ENCODE measurements at regions not wholly inside any gene's neighbourhood (a gene's known extent, or its start where the extent isn't known, plus 50 kb on each side); places are given as distances from the start of the nearest gene placed in this dataset.

GRCh38 chr11:130761560-130762220 lies 154.6 kb downstream of the SNX19 start:
- no peak for DNase-seq (ENCODE audit: low read depth in 2 of 2)
- no peak overlapping the region for H3K4me3 ChIP-seq (replicated peaks in 1 of 2; ENCODE audit: low read depth in 2 of 2, low read length in 2 of 2)
- TF ChIP-seq, protein P1, sequence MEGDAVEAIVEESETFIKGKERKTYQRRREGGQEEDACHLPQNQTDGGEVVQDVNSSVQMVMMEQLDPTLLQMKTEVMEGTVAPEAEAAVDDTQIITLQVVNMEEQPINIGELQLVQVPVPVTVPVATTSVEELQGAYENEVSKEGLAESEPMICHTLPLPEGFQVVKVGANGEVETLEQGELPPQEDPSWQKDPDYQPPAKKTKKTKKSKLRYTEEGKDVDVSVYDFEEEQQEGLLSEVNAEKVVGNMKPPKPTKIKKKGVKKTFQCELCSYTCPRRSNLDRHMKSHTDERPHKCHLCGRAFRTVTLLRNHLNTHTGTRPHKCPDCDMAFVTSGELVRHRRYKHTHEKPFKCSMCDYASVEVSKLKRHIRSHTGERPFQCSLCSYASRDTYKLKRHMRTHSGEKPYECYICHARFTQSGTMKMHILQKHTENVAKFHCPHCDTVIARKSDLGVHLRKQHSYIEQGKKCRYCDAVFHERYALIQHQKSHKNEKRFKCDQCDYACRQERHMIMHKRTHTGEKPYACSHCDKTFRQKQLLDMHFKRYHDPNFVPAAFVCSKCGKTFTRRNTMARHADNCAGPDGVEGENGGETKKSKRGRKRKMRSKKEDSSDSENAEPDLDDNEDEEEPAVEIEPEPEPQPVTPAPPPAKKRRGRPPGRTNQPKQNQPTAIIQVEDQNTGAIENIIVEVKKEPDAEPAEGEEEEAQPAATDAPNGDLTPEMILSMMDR (IDR thresholded peaks at IDR 0.05; ENCODE audit: low read depth, low read length): no peak

DNA sequence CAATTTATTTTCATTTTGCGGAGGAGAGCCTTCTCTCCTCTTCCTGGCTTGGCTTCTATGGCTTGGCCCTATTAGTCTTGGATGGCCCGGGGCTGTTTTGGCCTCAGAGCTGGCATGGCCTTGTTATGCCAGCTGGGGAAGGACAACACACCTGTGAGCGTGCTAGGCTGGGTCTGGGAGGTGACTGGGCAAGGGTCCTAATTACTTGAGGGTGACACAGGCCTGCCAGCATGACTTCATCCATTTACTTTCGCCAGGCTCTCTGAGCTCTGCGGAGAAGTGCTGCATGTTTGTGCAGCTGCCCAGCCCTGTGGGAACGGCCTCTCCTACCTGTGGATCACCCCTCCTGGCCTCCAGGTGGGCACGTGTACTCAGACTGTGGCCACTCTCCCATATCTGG lies 153.6 kb downstream of the SNX19 start:
- TF ChIP-seq, protein P1 (IDR thresholded peaks at IDR 0.05; ENCODE audit: low read depth, low read length): no peak
- DNase-seq (ENCODE audit: low read depth in 2 of 2): no peak
- H3K4me3 ChIP-seq (replicated peaks in 1 of 2; ENCODE audit: low read depth in 2 of 2, low read length in 2 of 2): no peak overlapping the region

DNA sequence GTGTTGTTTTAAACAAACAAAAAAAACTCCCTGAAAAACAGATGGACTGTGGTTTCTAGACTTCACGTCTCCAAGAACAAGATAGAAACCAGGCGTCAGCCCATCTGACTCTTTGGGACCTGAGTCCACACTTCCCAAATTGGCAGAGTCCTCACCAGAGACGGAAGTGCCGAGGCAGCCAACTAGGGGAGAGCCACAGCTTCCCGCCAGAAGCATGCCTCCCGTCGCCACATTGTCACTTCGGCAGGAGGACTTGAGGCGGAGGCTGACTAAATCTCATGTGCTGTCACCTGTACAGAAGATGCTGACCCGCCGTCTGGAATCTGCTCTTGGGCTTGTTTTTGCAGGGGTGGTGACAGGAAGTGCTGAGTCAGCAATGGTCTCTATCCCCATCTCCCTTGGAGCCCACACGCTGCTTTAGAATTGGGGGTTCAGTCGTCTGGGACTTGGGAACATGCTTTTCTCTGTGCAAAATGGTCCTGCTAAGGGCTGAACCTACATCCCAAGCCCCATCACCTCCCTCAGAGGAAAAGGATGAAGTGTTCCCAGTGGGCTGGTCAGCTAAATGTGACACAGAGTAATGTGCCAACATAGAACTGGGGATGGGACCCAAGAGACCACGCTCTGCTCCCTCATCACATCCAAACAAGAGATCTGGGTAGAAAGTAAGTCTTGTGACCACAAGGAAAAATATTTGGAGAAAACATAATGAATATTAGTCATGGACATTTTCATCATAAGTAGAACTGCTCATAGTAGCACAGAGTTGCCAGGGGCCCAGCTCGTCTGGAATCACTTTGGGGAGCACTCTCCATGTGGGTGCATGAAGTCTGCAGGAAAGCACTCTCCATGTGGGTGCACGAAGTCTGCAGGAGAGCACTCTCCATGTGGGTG lies 152.9 kb downstream of the SNX19 start:
- TF ChIP-seq, protein P1 (IDR thresholded peaks at IDR 0.05; ENCODE audit: low read depth, low read length): no peak
- H3K4me3 ChIP-seq (replicated peaks in 1 of 2; ENCODE audit: low read depth in 2 of 2, low read length in 2 of 2): no peak overlapping the region
- peak in 1 of 2 donors; percentile 66 for DNase-seq (ENCODE audit: low read depth in 2 of 2)

- TF ChIP-seq, protein P1 (IDR thresholded peaks at IDR 0.05; ENCODE audit: low read depth, low read length): no peak
- no peak overlapping the region for H3K4me3 ChIP-seq (replicated peaks in 1 of 2; ENCODE audit: low read depth in 2 of 2, low read length in 2 of 2)
- DNase-seq (ENCODE audit: low read depth in 2 of 2): no peak
Observed at GRCh38 chr11:130765406-130765805, 150.9 kb downstream of the SNX19 start.

DNA sequence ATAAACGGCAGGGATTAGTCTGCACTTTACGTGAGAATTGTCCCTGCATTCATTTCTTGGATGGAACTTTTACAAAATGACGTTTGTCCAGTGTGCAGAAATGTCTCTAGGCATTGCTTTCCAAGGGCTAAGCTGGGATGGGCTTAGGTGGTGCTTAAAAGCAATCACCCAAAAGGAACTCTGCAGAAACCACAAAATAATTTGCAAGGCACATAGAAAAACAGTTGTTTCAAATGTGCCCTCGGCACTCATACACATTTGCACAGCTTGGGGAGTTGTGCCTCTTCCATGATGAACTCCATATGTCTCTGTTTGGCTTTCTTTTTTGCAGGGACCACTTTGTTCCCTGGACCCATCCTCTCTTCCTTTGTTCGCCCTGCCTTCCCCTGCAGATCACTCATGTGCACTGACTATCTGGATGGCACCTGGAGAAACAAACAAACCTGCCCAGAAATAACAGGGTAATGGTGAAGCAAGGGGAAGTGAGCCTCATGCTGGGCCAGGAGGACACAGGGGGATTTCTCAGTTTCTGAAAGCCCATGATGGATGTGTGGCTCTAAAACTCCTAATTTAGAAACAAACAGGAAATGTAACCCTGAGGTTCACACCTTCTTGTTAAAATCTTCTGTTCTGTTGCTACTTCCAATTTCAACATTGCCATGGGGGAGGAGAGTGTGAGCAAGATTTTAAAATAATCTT lies 150.2 kb downstream of the SNX19 start:
- DNase-seq (ENCODE audit: low read depth in 2 of 2): no peak
- H3K4me3 ChIP-seq (replicated peaks in 1 of 2; ENCODE audit: low read depth in 2 of 2, low read length in 2 of 2): no peak overlapping the region
- TF ChIP-seq, protein P1 (IDR thresholded peaks at IDR 0.05; ENCODE audit: low read depth, low read length): no peak

GRCh38 chr11:130766650-130767565 lies 149.4 kb downstream of the SNX19 start:
- TF ChIP-seq, protein P1 (IDR thresholded peaks at IDR 0.05; ENCODE audit: low read depth, low read length): no peak
- no peak overlapping the region for H3K4me3 ChIP-seq (replicated peaks in 1 of 2; ENCODE audit: low read depth in 2 of 2, low read length in 2 of 2)
- DNase-seq (ENCODE audit: low read depth in 2 of 2): no peak

Data from cardiac fibroblast (primary cell).